Urothelium cell line (cell line): ENCODE measurements at regions not wholly inside any gene's neighbourhood (a gene's known extent, or its start where the extent isn't known, plus 50 kb on each side); places are given as distances from the start of the nearest gene placed in this dataset.
"Not testable (repeated sequence)": the region's sequence is repeated elsewhere in the genome, so short reads cannot be mapped to it uniquely, and the experiment has no call there.

Source experiments
- DNase-seq: peaks from one replicate; pipeline ENCODE4 v3.0.0; 2011; ENCODE audit warnings: low spot score, mixed read lengths
- FAIRE-seq: peaks from 2 replicates; lab custom pipeline; 2011; peaks lifted over from hg19 to GRCh38; lab: Jason Lieb, UNC

- no peak for DNase-seq
- FAIRE-seq: no peak
These were observed 50.6 kb upstream of the TMEM170B start for GRCh38 chr6:11486959-11487358.

GRCh38 chr6:11486486-11486885 is 51.1 kb upstream of the TMEM170B start:
- DNase-seq (no peak), FAIRE-seq (no peak)

- no peak for DNase-seq
These were observed 51.5 kb upstream of the TMEM170B start for GRCh38 chr6:11486051-11486450.

GRCh38 chr6:11485271-11485670 is 52.3 kb upstream of the TMEM170B start:
- DNase-seq: no peak
- FAIRE-seq: no peak

More at GRCh38 chr6:11486051-11486450, 51.5 kb upstream of the TMEM170B start:
- FAIRE-seq: no peak

GRCh38 chr6:11484441-11484840 is 53.1 kb upstream of the TMEM170B start:
- no peak for FAIRE-seq
- no peak for DNase-seq

- DNase-seq: no peak
- FAIRE-seq: no peak
These were observed 54.9 kb upstream of the TMEM170B start for GRCh38 chr6:11482616-11483015.

GRCh38 chr6:11480541-11480940 is 57.0 kb upstream of the TMEM170B start:
- DNase-seq (no peak), FAIRE-seq (no peak)

GRCh38 chr6:11479296-11479695 is 58.3 kb upstream of the TMEM170B start:
- no peak for FAIRE-seq
- no peak for DNase-seq

GRCh38 chr6:11478586-11478985 is 59.0 kb upstream of the TMEM170B start:
- no peak for FAIRE-seq

GRCh38 chr6:11475016-11475415 is 62.5 kb upstream of the TMEM170B start:
- DNase-seq: no peak
- no peak for FAIRE-seq

More at GRCh38 chr6:11478586-11478985, 59.0 kb upstream of the TMEM170B start:
- no peak for DNase-seq

GRCh38 chr6:11473008-11473740 is 64.4 kb upstream of the TMEM170B start:
- DNase-seq (no peak), FAIRE-seq (no peak)

GRCh38 chr6:11471261-11471660 is 66.3 kb upstream of the TMEM170B start:
- FAIRE-seq (no peak), DNase-seq (no peak)

- FAIRE-seq (no peak), DNase-seq (no peak)
These were observed 67.9 kb upstream of the TMEM170B start for GRCh38 chr6:11469684-11470083.

- DNase-seq, FAIRE-seq: not testable (repeated sequence)
These were observed 69.3 kb upstream of the TMEM170B start for GRCh38 chr6:11468271-11468670.

- FAIRE-seq (no peak), DNase-seq (no peak)
These were observed 70.2 kb upstream of the TMEM170B start for GRCh38 chr6:11467364-11467763.

- FAIRE-seq: no peak
- no peak for DNase-seq
These were observed 74.2 kb upstream of the TMEM170B start for GRCh38 chr6:11463398-11463780.

- DNase-seq: no peak
- FAIRE-seq: no peak
These were observed 74.7 kb upstream of the TMEM170B start for GRCh38 chr6:11462742-11463397.

- FAIRE-seq (no peak), DNase-seq (no peak)
These were observed 76.5 kb upstream of the TMEM170B start for GRCh38 chr6:11460837-11461661.

GRCh38 chr6:11460001-11460668 is 77.4 kb upstream of the TMEM170B start:
- FAIRE-seq: no peak
- no peak for DNase-seq

- DNase-seq: no peak
- no peak for FAIRE-seq
These were observed 78.4 kb upstream of the TMEM170B start for GRCh38 chr6:11459079-11459610.

- FAIRE-seq (no peak), DNase-seq (no peak)
These were observed 79.0 kb upstream of the TMEM170B start for GRCh38 chr6:11458509-11458908.
